Muscle layer of duodenum (tissue), 2 donors: ENCODE measurements at regions not wholly inside any gene's neighbourhood (a gene's known extent, or its start where the extent isn't known, plus 50 kb on each side); places are given as distances from the start of the nearest gene placed in this dataset.

ENCODE experiments used
- H3K27ac ChIP-seq: one replicate; pipeline ENCODE4 v1.7.0; 2013; ENCODE audit warnings: mild to moderate bottlenecking, low read length
- H3K27me3 ChIP-seq: one replicate; pipeline ENCODE4 v1.7.0; 2013; ENCODE audit warnings: low read depth, mild to moderate bottlenecking, control low read depth, low read length
- H3K36me3 ChIP-seq, 2 donors: one replicate each; pipeline ENCODE4 v1.7.0; 2013; ENCODE audit warnings: low read length in 2 of 2, control low read depth in 1 of 2, mild to moderate bottlenecking in 1 of 2; ENCODE audit not compliant: insufficient read depth in 2 of 2, control insufficient read depth in 1 of 2
- H3K4me1 ChIP-seq, 2 donors: one replicate each; pipeline ENCODE4 v1.7.0; 2013; ENCODE audit warnings: low read length in 2 of 2, mild to moderate bottlenecking in 2 of 2, control low read depth in 1 of 2, moderate library complexity in 1 of 2; ENCODE audit not compliant: insufficient read depth in 2 of 2, control insufficient read depth in 1 of 2
- H3K4me3 ChIP-seq, 2 donors: one replicate each; pipeline ENCODE4 v1.7.0; 2013; ENCODE audit warnings: low read length in 2 of 2, low read depth in 1 of 2, mild to moderate bottlenecking in 1 of 2
- H3K9me3 ChIP-seq, 2 donors: one replicate each; pipeline ENCODE4 v1.7.0; 2013; ENCODE audit warnings: low read length in 2 of 2, control low read depth in 1 of 2, mild to moderate bottlenecking in 1 of 2; ENCODE audit not compliant: control insufficient read depth in 1 of 2
- donor health status: healthy.

- no peak overlapping the region for H3K4me3 ChIP-seq
- no peaks in the 10 kb centered on the region for H3K27me3 ChIP-seq
- H3K4me1 ChIP-seq = no peaks in the 10 kb centered on the region
- no peak overlapping the region for H3K27ac ChIP-seq
- H3K9me3 ChIP-seq = peaks cover 4 to 9% of the 10 kb centered on the region in 2 donors
- H3K36me3 ChIP-seq = no peaks in the 10 kb centered on the region
These were observed 237.6 kb upstream of the HDAC4 start for GRCh38 chr2:239638376-239638775.

GRCh38 chr2:239636808-239637207 lies 236.0 kb upstream of the HDAC4 start:
- no peaks in the 10 kb centered on the region for H3K4me1 ChIP-seq

GRCh38 chr2:239634769-239635168 lies 233.9 kb upstream of the HDAC4 start:
- no peak overlapping the region for H3K27ac ChIP-seq
- no peaks in the 10 kb centered on the region for H3K27me3 ChIP-seq
- no peaks in the 10 kb centered on the region for H3K36me3 ChIP-seq
- no peak overlapping the region for H3K4me3 ChIP-seq
- H3K4me1 ChIP-seq = no peaks in the 10 kb centered on the region
- H3K9me3 ChIP-seq = peaks cover 4 to 9% of the 10 kb centered on the region in 2 donors

More at GRCh38 chr2:239636808-239637207, 236.0 kb upstream of the HDAC4 start:
- no peak overlapping the region for H3K27ac ChIP-seq
- H3K27me3 ChIP-seq = no peaks in the 10 kb centered on the region
- H3K9me3 ChIP-seq = peaks cover 4 to 9% of the 10 kb centered on the region in 2 donors
- H3K4me3 ChIP-seq = no peak overlapping the region
- H3K36me3 ChIP-seq = no peaks in the 10 kb centered on the region

GRCh38 chr2:239630618-239631286 lies 229.9 kb upstream of the HDAC4 start:
- H3K9me3 ChIP-seq = peaks cover 0 to 3% of the 10 kb centered on the region in 2 donors
- no peaks in the 10 kb centered on the region for H3K4me1 ChIP-seq
- H3K4me3 ChIP-seq = no peak overlapping the region
- no peaks in the 10 kb centered on the region for H3K27me3 ChIP-seq
- H3K27ac ChIP-seq = no peak overlapping the region
- no peaks in the 10 kb centered on the region for H3K36me3 ChIP-seq

- no peak overlapping the region for H3K4me3 ChIP-seq
- H3K27ac ChIP-seq = no peak overlapping the region
- H3K27me3 ChIP-seq = no peaks in the 10 kb centered on the region
These were observed 229.3 kb upstream of the HDAC4 start for GRCh38 chr2:239629926-239630617.

GRCh38 chr2:239626961-239627592 lies 226.3 kb upstream of the HDAC4 start:
- no peaks in the 10 kb centered on the region for H3K9me3 ChIP-seq
- no peaks in the 10 kb centered on the region for H3K27me3 ChIP-seq
- no peak overlapping the region for H3K27ac ChIP-seq
- no peak overlapping the region for H3K4me3 ChIP-seq
- no peaks in the 10 kb centered on the region for H3K4me1 ChIP-seq
- no peaks in the 10 kb centered on the region for H3K36me3 ChIP-seq

More at GRCh38 chr2:239629926-239630617, 229.3 kb upstream of the HDAC4 start:
- Histone ChIP-seq H3K36me3 (no peaks in the 10 kb centered on the region), H3K9me3 (no peaks in the 10 kb centered on the region), H3K4me1 (no peaks in the 10 kb centered on the region)

GRCh38 chr2:239625971-239626734 lies 225.3 kb upstream of the HDAC4 start:
- H3K4me3 ChIP-seq = no peak overlapping the region
- H3K4me1 ChIP-seq = no peaks in the 10 kb centered on the region
- H3K36me3 ChIP-seq = no peaks in the 10 kb centered on the region
- H3K27ac ChIP-seq = no peak overlapping the region
- H3K9me3 ChIP-seq = no peaks in the 10 kb centered on the region
- H3K27me3 ChIP-seq = no peaks in the 10 kb centered on the region

- Histone ChIP-seq H3K9me3 (no peaks in the 10 kb centered on the region), H3K27ac (no peak overlapping the region), H3K27me3 (no peaks in the 10 kb centered on the region), H3K36me3 (no peaks in the 10 kb centered on the region), H3K4me1 (no peaks in the 10 kb centered on the region), H3K4me3 (no peak overlapping the region)
These were observed 224.5 kb upstream of the HDAC4 start for GRCh38 chr2:239625156-239625845.

GRCh38 chr2:239621611-239622010 lies 220.8 kb upstream of the HDAC4 start:
- Histone ChIP-seq H3K4me3 (no peak overlapping the region), H3K27ac (no peak overlapping the region), H3K27me3 (no peaks in the 10 kb centered on the region), H3K36me3 (no peaks in the 10 kb centered on the region), H3K9me3 (peaks cover 0 to 5% of the 10 kb centered on the region in 2 donors), H3K4me1 (no peaks in the 10 kb centered on the region)

- H3K27me3 ChIP-seq = no peaks in the 10 kb centered on the region
- H3K36me3 ChIP-seq = no peaks in the 10 kb centered on the region
- H3K4me3 ChIP-seq = no peak overlapping the region
- no peaks in the 10 kb centered on the region for H3K4me1 ChIP-seq
- peaks cover 0 to 11% of the 10 kb centered on the region in 2 donors for H3K9me3 ChIP-seq
- H3K27ac ChIP-seq = no peak overlapping the region
These were observed 218.5 kb upstream of the HDAC4 start for GRCh38 chr2:239619369-239619768.
